Panc1 (cell line): ENCODE measurements at regions not wholly inside any gene's neighbourhood (a gene's known extent, or its start where the extent isn't known, plus 50 kb on each side); places are given as distances from the start of the nearest gene placed in this dataset.

Source experiments
- CTCF ChIP-seq: fragments of 450-650 bp; IDR thresholded peaks from 2 replicates; pipeline ENCODE4 v1.5.1; 2017; ENCODE audit warnings: mild to moderate bottlenecking
- POLR2AphosphoS5 ChIP-seq: IDR thresholded peaks from 2 replicates; pipeline ENCODE4 v1.6.1; 2012; ENCODE audit warnings: mild to moderate bottlenecking, low read depth, low read length, moderate library complexity
- REST ChIP-seq, 2 experiments: IDR thresholded peaks; 2 replicates each; pipeline ENCODE4 v1.6.1; 2011 to 2012; ENCODE audit warnings: low read depth in 2 of 2, control low read depth in 1 of 2, low read length in 1 of 2, mild to moderate bottlenecking in 1 of 2, moderate library complexity in 1 of 2; ENCODE audit not compliant: insufficient read depth in 1 of 2
- SIN3A ChIP-seq: IDR thresholded peaks from 2 replicates; pipeline ENCODE4 v1.6.1; 2012; ENCODE audit warnings: low read depth, mild to moderate bottlenecking, low read length, moderate library complexity, borderline replicate concordance; ENCODE audit not compliant: insufficient read depth

GRCh38 chr1:55309053-55309452 is 93.9 kb upstream of the USP24 start:
- TF ChIP-seq CTCF: no peak
- TF ChIP-seq REST (IDR thresholded peaks at IDR 0.05; ENCODE audit: insufficient read depth in 1 of 2, low read depth in 2 of 2, low read length in 1 of 2): no peak
- TF ChIP-seq POLR2AphosphoS5: no peak
- no peak for TF ChIP-seq SIN3A
